CD14-positive monocyte (primary cell): ENCODE measurements at regions not wholly inside any gene's neighbourhood (a gene's known extent, or its start where the extent isn't known, plus 50 kb on each side); places are given as distances from the start of the nearest gene placed in this dataset.

Experiments
- DNase-seq, 3 donors: peaks; one replicate each; pipeline ENCODE4 v3.0.0-alpha.2; 2011 to 2022
- H2AFZ ChIP-seq: 2 replicates; pipeline ENCODE4 v1.6.0; 2012; ENCODE audit warnings: mild to moderate bottlenecking, low read depth, low read length, inconsistent platforms; ENCODE audit not compliant: insufficient read depth, poor library complexity, severe bottlenecking
- H3K27ac ChIP-seq, 2 donors: 1 replicate in 1 of 2; 2 replicates in 1 of 2; pipeline ENCODE4 v1.5.1; 2012 to 2013; ENCODE audit warnings: low read length in 2 of 2, control low read depth in 1 of 2, inconsistent platforms in 1 of 2, low read depth in 1 of 2, mild to moderate bottlenecking in 1 of 2
- H3K27me3 ChIP-seq, 2 donors: one replicate each; pipeline versions ENCODE4 v1.6.0 to v1.6.1; 2011 to 2013; ENCODE audit warnings: low read length in 2 of 2; ENCODE audit not compliant: control insufficient read depth in 2 of 2, insufficient read depth in 2 of 2
- H3K36me3 ChIP-seq, 2 donors: replicated peaks in 1 of 2; 1 replicate in 1 of 2; 2 replicates in 1 of 2; pipeline versions ENCODE4 v1.5.1 to v1.6.1; 2012 to 2013; ENCODE audit warnings: low read length in 2 of 2, control low read depth in 1 of 2, inconsistent platforms in 1 of 2, mild to moderate bottlenecking in 1 of 2; ENCODE audit not compliant: insufficient read depth in 2 of 2, control insufficient read depth in 1 of 2
- H3K4me1 ChIP-seq, 2 donors: 1 replicate in 1 of 2; 2 replicates in 1 of 2; pipeline versions ENCODE4 v1.5.1 to v1.6.1; 2012 to 2013; ENCODE audit warnings: low read length in 2 of 2, control low read depth in 1 of 2, inconsistent platforms in 1 of 2, mild to moderate bottlenecking in 1 of 2, moderate library complexity in 1 of 2; ENCODE audit not compliant: insufficient read depth in 2 of 2, control insufficient read depth in 1 of 2
- H3K4me2 ChIP-seq: replicated peaks from 2 replicates; pipeline ENCODE3; 2012; ENCODE audit warnings: low read length, moderate library complexity, mild to moderate bottlenecking; ENCODE audit not compliant: poor library complexity, severe bottlenecking; ENCODE audit errors: extremely low read depth
- H3K4me3 ChIP-seq, 3 experiments: fragments of 200-600 bp in 1 of 3; sonication (generic) in 1 of 3; replicated peaks in 1 of 3; 1 replicate in 2 of 3; 2 replicates in 1 of 3; pipeline ENCODE4 v1.5.1; 2011 to 2013; ENCODE audit warnings: low read length in 3 of 3, mild to moderate bottlenecking in 3 of 3, control low read depth in 2 of 3, low read depth in 2 of 3, inconsistent platforms in 1 of 3, moderate library complexity in 1 of 3
- H3K79me2 ChIP-seq: 2 replicates; pipeline ENCODE4 v1.6.0; 2012; ENCODE audit warnings: mild to moderate bottlenecking, control low read depth, inconsistent platforms, low read length, moderate library complexity; ENCODE audit not compliant: insufficient read depth
- H3K9ac ChIP-seq: 2 replicates; pipeline ENCODE4 v1.6.0; 2017; ENCODE audit warnings: low read length, mild to moderate bottlenecking; ENCODE audit not compliant: insufficient read depth, poor library complexity, severe bottlenecking
- H3K9me3 ChIP-seq, 2 donors: replicated peaks in 1 of 2; 1 replicate in 1 of 2; 2 replicates in 1 of 2; pipeline versions ENCODE4 v1.5.1 to v1.6.1; 2012 to 2013; ENCODE audit warnings: low read length in 2 of 2, control low read depth in 1 of 2; ENCODE audit not compliant: control insufficient read depth in 1 of 2, insufficient read depth in 1 of 2
- H4K20me1 ChIP-seq: 2 replicates; pipeline ENCODE4 v1.6.0; 2012; ENCODE audit warnings: mild to moderate bottlenecking, low read length, control low read depth, moderate library complexity; ENCODE audit not compliant: insufficient read depth
- H3K27ac Mint-ChIP-seq, 7 donors: one replicate each; pipeline ENCODE4 v1.8.0; 2020; ENCODE audit warnings: mild to moderate bottlenecking in 7 of 7, mixed read lengths in 7 of 7, moderate library complexity in 6 of 7, inconsistent platforms in 2 of 7
- H3K27me3 Mint-ChIP-seq, 3 donors: one replicate each; pipeline ENCODE4 v1.8.0; 2021 to 2022; ENCODE audit warnings: low read depth in 3 of 3, mild to moderate bottlenecking in 3 of 3, mixed read lengths in 3 of 3, moderate library complexity in 3 of 3, inconsistent platforms in 1 of 3
- H3K36me3 Mint-ChIP-seq, 2 donors: one replicate each; pipeline ENCODE4 v1.8.0; 2020; ENCODE audit warnings: mixed read lengths in 2 of 2, inconsistent platforms in 1 of 2, mild to moderate bottlenecking in 1 of 2
- H3K4me1 Mint-ChIP-seq: one replicate; pipeline ENCODE4 v1.8.0; 2020; ENCODE audit warnings: mild to moderate bottlenecking, mixed read lengths
- H3K4me3 Mint-ChIP-seq, 2 donors: one replicate each; pipeline ENCODE4 v1.8.0; 2020; ENCODE audit warnings: mild to moderate bottlenecking in 2 of 2, mixed read lengths in 2 of 2, moderate library complexity in 1 of 2
- H3K9me3 Mint-ChIP-seq, 7 donors: one replicate each; pipeline ENCODE4 v1.8.0; 2020 to 2022; ENCODE audit warnings: mixed read lengths in 7 of 7, mild to moderate bottlenecking in 6 of 7, moderate library complexity in 6 of 7, inconsistent platforms in 2 of 7
- CTCF ChIP-seq: fragments of 200-600 bp; IDR thresholded peaks from one replicate; pipeline ENCODE4 v1.8.0; 2022; ENCODE audit warnings: antibody characterized with exemption, mild to moderate bottlenecking
- WGBS: methylation state at CpG from one replicate; pipeline ENCODE4 v1.1.5; 2013; ENCODE audit warnings: missing lambda C conversion rate; ENCODE audit not compliant: insufficient coverage; 5-methylcytosine and 5-hydroxymethylcytosine counted together
- intact Hi-C, 2 donors: fragments of 100-400 bp; cut with micrococcal nuclease; formaldehyde crosslinking; loops; one replicate each; pipeline versions ENCODE4 v1.15.0 to v1.15.1; 2023

- H3K79me2 ChIP-seq, result no peaks in the 10 kb centered on the region
- no peak for TF ChIP-seq CTCF
- intact Hi-C loops, result no loop called here
- H3K27ac ChIP-seq, result no peak overlapping the region
- H3K4me1 ChIP-seq, result no peaks in the 10 kb centered on the region
- DNase-seq, result no peak
- Mint-ChIP-seq H3K27ac (no peak overlapping the region), H3K4me3 (no peak overlapping the region), H3K36me3 (no peaks in the 10 kb centered on the region), H3K27me3 (no peaks in the 10 kb centered on the region), H3K9me3 (no peaks in the 10 kb centered on the region), H3K4me1 (no peaks in the 10 kb centered on the region)
- H2AFZ ChIP-seq, result no peak overlapping the region
- no peaks in the 10 kb centered on the region for H3K9me3 ChIP-seq
- H3K27me3 ChIP-seq, result no peaks in the 10 kb centered on the region
- no peak overlapping the region for H3K4me3 ChIP-seq
- no peaks in the 10 kb centered on the region for H3K36me3 ChIP-seq
- no peak overlapping the region for H3K9ac ChIP-seq
- no peaks in the 10 kb centered on the region for H4K20me1 ChIP-seq
- no CpG with 5 or more reads among the region's 2 CpGs for WGBS
- H3K4me2 ChIP-seq, result no peak overlapping the region
Observed at GRCh38 chr6:102520966-102521365, 1127.5 kb downstream of the GRIK2 start.

- no peaks in the 10 kb centered on the region for H3K36me3 ChIP-seq
- WGBS, result no CpG with 5 or more reads among the region's 3 CpGs
- no peak overlapping the region for H3K4me3 ChIP-seq
- H3K9ac ChIP-seq, result no peak overlapping the region
- Mint-ChIP-seq H3K4me3 (no peak overlapping the region), H3K27me3 (peaks cover 0 to 2% (median 0%) of the 10 kb centered on the region in 3 donors), H3K36me3 (no peaks in the 10 kb centered on the region), H3K9me3 (no peaks in the 10 kb centered on the region), H3K4me1 (no peaks in the 10 kb centered on the region), H3K27ac (no peak overlapping the region)
- TF ChIP-seq CTCF, result no peak
- no peak overlapping the region for H3K4me2 ChIP-seq
- H2AFZ ChIP-seq, result no peak overlapping the region
- DNase-seq, result no peak
- no peaks in the 10 kb centered on the region for H3K9me3 ChIP-seq
- no peaks in the 10 kb centered on the region for H4K20me1 ChIP-seq
- no peaks in the 10 kb centered on the region for H3K4me1 ChIP-seq
- H3K27ac ChIP-seq, result no peak overlapping the region
- no peaks in the 10 kb centered on the region for H3K27me3 ChIP-seq
- intact Hi-C loops, result no loop called here
- no peaks in the 10 kb centered on the region for H3K79me2 ChIP-seq
Observed at GRCh38 chr6:102517506-102517905, 1124.0 kb downstream of the GRIK2 start.
